Retinal pigment epithelial cell (primary cell): ENCODE measurements at regions not wholly inside any gene's neighbourhood (a gene's known extent, or its start where the extent isn't known, plus 50 kb on each side); places are given as distances from the start of the nearest gene placed in this dataset.
A peak's percentile ranks its signal among the peaks of the same experiment; 100 is the strongest.
"Not testable (repeated sequence)": the region's sequence is repeated elsewhere in the genome, so short reads cannot be mapped to it uniquely, and the experiment has no call there.

Experiments
- DNase-seq: peaks from one replicate; pipeline ENCODE4 v3.0.0-alpha.2; 2010; ENCODE audit warnings: low read depth
- H3K4me3 ChIP-seq: 2 replicates; pipeline ENCODE4 v1.5.1; 2011; ENCODE audit warnings: mild to moderate bottlenecking, low read length, control low read depth, moderate library complexity
- TF ChIP-seq, protein P1 (sequence below): conservative IDR thresholded peaks from 2 replicates; pipeline ENCODE4 v1.5.1; 2011; ENCODE audit warnings: low read depth, low read length, control low read depth, inconsistent platforms

DNA sequence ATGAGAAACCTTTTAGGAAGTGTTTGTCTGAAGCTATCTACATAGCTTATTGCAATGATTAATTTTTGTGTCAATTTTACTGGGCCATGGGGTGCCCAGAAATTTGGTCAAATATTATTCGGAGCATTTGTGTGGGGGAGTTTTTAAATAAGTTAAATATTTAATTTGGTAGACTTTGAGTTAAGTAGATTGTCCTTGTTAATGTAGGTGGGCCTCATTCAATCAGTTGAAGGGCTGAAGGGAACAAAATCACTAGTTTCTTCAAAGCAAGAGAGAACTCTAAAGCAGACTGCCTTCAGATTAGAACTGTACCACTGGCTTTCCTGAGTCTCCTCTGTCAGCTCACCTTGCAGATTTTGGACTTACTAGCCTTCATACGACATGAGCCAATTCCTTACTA lies 1008.6 kb upstream of the ADAMTS5 start:
- DNase-seq: no peak
- H3K4me3 ChIP-seq: no peak overlapping the region
- TF ChIP-seq, protein P1, sequence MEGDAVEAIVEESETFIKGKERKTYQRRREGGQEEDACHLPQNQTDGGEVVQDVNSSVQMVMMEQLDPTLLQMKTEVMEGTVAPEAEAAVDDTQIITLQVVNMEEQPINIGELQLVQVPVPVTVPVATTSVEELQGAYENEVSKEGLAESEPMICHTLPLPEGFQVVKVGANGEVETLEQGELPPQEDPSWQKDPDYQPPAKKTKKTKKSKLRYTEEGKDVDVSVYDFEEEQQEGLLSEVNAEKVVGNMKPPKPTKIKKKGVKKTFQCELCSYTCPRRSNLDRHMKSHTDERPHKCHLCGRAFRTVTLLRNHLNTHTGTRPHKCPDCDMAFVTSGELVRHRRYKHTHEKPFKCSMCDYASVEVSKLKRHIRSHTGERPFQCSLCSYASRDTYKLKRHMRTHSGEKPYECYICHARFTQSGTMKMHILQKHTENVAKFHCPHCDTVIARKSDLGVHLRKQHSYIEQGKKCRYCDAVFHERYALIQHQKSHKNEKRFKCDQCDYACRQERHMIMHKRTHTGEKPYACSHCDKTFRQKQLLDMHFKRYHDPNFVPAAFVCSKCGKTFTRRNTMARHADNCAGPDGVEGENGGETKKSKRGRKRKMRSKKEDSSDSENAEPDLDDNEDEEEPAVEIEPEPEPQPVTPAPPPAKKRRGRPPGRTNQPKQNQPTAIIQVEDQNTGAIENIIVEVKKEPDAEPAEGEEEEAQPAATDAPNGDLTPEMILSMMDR: no peak

DNA sequence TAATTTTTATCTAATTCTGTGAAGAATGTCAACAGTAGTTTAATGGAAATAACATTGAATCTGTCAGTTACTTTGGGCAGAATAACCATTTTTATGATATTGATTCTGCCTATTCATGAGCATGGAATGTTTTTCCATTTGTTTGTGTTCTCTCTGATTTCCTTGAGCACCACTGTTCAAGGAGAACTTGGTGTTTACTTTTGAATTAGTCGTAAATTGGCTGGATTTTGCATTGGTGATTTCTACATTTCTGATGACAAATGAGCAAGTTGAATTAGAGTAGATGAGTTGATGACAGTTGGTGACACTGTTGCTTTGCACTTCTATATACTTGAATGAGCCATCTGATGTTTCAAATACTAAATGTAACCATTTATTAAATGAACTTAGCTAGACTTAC lies 1007.3 kb upstream of the ADAMTS5 start:
- not testable (repeated sequence) for H3K4me3 ChIP-seq, DNase-seq

DNA sequence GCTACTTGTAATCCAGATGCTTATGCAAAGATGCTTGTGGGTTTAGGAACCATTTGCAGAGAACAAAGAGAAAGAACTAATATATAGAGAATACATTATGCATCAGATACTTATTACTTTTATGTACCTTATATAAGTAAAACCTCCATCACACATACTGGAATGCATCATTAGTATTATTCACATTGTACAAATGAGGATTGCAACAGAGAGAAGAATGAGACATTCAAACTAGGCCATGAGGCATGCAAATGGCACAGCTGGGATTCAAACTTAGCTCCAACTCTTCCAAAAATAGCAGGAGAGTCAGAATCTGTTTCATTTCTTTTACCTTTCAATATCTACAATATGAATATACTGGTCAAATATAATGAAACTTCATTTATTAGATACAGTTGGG lies 1001.4 kb upstream of the ADAMTS5 start:
- DNase-seq, H3K4me3 ChIP-seq: not testable (repeated sequence)

DNA sequence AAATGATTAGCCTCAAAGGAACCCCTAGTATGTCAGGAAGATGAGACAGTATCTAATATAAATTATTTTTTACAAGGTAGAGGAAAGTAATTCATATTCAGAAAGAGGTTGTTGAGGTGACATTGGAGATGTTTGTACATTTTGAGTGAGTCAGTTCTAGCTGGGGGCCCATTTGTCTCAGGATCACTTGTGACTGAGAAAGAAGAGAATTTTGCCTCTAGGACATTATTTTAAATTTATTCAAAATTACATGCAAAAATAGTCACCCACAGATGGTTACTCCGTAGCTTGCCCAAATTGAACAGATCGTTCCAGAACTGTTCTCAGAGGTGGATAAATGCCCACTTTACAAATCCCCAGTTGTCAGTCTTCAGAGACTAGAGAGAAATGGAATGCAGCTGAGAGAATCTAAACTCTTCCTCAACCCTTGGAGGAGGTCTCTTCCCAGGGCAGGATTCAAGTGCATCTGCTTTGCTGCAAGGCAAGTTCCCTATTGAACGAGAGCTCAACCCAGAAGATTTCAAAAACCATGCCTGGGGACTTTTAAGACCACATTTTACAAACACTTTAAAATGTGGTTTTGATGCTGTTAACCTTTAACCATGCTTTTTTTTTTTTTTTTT lies 987.8 kb upstream of the ADAMTS5 start:
- TF ChIP-seq, protein P1: no peak
- DNase-seq: no peak
- H3K4me3 ChIP-seq: no peak overlapping the region

DNA sequence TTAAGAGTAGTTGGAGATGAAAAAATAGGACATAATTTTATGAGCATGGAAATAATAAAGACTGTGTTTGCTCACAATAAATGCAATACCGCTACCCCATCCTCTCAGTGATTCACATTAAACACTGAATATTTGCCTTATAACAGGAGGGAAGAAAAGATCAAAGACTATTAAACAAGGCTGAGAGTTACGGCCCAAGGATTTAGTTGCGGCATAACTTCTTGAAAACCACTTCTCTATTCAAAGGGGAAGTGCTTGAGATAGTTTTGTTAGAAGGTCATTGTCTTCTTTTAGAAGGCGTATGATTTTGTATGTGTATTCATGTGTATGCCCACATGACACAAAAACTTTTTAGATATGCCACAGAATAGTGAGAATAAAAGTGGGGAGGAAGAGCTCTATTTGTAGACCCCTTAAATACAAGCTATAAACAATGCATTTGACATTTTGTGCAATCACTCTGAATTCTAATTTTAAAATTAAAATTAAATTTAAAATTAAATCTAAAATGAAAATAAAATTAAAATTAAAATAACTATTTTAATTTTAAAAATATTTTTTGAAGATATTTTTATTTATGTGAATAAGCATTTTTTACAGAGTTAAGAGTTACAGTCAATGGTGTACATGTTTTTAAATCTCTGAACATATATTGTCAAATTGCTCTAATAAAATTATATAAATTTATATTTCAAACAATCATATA lies 986.6 kb upstream of the ADAMTS5 start:
- DNase-seq: no peak
- TF ChIP-seq, protein P1: no peak
- no peak overlapping the region for H3K4me3 ChIP-seq

DNA sequence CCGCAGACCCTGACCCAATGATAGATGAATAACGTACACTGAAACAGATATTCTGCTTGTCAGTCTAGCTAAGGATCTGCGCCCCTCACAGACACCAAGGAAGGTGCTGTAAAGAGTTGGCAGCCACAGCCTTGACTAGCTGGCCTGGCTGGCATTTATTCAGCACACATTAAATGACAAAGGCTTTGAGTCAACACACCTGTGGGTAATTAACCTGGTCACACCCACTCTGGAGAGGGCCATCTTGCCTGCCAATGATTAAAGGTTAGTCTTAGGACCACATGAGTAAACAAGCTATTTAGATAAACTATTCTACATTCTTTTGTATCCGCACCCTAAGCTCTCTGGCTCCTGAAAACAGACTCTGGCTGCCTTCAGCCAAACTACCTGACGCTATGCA lies 982.2 kb upstream of the ADAMTS5 start:
- DNase-seq, H3K4me3 ChIP-seq: not testable (repeated sequence)

DNA sequence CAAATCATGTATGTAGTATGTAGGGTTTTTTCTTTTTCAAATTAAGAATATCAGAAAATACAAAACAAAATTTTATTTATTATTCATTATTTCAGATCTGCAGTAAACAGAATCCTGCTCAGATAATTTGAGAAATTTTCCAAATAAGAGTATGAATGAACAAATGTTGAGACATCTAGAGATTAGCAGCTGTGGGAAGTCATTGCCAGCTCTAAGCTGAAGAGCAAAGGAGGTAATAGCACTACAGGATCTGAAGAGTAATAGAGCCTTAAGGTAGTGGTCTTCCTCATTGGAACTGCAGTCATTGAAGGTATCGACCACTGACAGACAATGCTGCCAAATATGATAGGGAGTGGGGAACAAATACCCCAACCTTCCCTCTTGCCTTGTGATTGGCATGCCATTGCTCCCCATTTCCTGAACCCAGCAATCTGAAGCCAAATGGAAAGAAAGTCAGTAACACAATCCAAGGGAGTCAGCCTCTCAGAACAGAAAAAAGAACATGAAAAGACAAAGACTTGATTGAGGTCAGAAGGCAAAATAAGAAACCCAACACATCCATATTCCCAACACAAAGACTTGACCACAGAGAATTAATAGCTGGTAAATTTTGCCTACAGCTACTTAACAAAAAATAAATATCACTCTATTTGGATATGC lies 963.4 kb upstream of the ADAMTS5 start:
- not testable (repeated sequence) for DNase-seq

DNA sequence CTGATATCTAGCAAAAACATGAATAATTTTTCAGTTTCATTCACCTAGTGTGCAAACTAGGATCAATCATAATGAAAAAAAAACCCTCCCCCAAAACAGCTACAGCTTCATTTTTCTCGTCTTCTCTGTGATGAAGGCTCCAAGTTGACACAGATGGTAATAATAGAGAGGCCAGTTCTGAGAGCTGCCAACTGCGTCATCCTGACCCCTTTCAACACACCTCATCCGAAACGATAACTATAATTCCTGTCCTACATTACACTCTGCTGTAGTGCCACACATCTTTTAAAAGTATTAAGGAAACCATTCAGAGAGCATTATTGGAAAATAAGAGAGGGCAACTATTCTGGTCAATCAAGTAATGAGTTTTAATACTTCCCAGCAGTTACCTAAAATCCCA lies 962.3 kb upstream of the ADAMTS5 start:
- not testable (repeated sequence) for DNase-seq, H3K4me3 ChIP-seq

More for the DNA sequence above, 963.4 kb upstream of the ADAMTS5 start:
- H3K4me3 ChIP-seq: not testable (repeated sequence)

DNA sequence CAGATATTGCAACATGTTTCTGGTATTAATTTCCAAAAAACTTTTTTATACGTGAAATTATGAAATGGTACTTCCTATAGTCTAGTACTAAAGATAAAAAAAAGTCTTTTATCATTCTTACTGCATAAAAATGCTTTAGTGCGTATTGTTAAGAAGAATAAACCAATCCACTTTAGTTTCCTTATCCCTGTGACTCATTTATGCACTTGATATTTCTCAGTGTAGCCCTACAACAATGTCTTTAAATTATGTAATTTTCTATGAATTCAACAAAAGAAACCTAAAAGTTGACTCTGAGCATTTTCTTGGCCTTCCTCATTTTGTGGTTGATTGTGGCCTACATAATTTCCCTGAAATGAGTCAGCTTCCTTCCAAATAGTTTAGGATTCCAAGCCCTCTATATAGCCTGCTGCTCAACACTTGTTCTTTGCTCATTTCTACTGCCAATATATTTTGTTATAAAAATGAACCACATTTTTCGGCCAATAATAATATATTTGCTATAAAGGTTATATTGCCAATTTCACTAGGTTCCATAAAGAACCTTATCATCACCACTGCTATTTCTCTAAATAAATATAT lies 961.7 kb upstream of the ADAMTS5 start:
- not testable (repeated sequence) for H3K4me3 ChIP-seq
- peak; percentile 30 for DNase-seq

DNA sequence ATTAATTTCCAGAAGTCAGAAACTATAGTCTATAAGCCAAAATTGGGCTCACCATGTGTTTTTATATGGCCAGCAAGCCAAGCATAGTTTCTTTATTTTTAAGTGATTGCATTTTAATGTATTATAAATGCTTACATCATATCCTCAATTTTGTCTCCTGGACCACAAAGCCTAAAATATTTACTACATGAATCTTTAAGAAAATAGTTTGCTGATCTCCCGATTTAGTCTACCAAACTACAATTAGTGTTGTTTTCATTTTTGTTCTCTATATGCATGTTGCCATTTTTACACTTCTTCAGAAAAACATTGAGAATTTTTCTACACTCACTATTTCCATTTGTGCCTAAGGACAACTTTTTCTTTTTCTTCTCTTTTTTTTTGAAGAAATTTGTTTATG lies 954.5 kb upstream of the ADAMTS5 start:
- not testable (repeated sequence) for DNase-seq, H3K4me3 ChIP-seq

DNA sequence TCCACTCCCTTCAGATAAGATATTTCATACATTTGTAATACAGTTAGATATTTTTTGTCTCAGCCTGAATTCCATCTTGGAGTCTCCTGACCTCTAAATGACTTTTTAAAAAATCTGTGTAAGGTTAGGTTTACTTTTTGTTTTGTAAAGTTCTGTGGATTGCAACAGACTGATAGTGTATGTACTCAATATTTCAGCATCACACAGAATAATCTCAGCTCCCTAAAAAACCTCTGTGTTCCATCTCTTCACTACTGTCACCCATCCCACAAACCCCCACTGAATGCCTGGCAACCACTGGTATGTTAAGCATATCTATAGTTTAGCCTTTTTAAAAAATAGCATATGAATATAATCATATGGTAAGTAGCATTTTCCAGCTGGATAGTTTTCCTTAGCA lies 951.1 kb upstream of the ADAMTS5 start:
- not testable (repeated sequence) for H3K4me3 ChIP-seq, DNase-seq

DNA sequence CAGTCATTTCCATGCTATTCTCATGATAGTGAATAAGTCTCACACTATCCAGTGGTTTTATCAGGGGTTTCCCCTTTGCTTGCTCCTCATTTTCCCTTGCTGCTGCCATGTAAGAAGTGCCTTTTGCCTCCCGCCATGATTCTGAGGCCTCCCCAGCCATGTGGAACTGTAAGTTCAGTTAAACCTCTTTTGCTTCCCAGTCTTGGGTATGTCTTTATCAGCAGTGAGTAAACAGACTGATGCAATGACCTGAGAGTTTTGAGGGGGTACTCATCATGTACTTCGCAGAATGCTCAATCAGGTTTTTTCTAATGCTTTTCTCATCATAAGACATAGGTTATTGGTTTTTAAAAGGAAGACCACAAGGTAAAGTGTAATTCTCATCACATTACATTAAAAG lies 949.4 kb upstream of the ADAMTS5 start:
- not testable (repeated sequence) for DNase-seq, H3K4me3 ChIP-seq

DNA sequence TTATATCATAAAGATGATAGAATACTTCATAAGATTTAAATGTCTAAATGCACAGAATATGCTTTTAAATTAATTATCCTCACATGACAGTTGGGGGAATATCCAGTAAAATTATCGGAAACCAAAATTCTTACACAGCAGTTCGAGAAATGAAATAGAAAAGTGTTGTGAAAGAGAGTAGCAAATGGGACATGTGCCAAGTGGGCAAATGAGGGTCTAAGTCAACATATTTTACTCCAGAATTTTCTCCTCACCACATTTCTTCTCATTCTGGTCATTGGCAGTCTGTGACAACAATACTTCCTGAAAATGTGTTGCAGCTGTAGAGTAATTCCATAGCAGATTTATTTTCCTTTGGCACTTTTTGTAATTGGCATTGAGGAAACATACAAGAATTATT lies 945.2 kb upstream of the ADAMTS5 start:
- not testable (repeated sequence) for DNase-seq

DNA sequence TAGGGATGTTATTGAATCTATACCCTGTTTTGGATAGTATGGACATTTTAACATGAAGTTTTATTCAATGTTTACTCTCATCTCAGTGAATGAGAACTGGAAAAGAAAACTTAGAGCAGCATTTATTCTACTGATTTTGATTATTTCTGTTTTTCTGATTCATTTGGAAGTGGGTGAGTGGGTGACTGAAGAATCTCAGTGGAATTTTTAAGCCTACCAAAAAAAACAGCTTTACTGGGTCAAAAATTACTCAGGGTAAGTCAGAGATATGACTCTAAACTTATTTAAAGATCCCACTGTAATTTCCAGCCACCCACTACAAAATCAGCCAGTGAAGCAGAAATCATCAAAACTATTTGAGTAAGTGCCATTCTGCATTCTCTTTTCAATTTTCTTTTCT lies 942.6 kb upstream of the ADAMTS5 start:
- DNase-seq, H3K4me3 ChIP-seq: not testable (repeated sequence)

More for the DNA sequence above, 945.2 kb upstream of the ADAMTS5 start:
- H3K4me3 ChIP-seq: not testable (repeated sequence)

DNA sequence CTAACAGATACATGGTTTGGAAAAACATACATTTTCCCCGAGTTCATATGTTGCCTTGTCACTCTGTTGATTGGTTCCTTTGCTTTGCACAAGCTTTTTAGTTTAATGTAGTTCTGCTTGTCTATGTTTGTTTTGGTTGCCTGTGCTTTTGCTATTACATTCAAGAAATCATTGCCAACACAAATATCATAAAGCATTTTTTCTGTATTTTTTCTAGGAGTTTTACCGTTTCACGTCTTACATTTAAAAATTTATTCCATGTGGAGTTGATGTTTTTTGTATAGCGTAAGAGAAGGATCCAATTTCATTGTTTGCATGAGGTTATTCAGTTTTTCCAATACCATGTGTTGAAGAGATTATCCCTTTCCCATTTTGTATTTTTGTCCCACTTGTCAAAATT lies 941.9 kb upstream of the ADAMTS5 start:
- DNase-seq: not testable (repeated sequence)

DNA sequence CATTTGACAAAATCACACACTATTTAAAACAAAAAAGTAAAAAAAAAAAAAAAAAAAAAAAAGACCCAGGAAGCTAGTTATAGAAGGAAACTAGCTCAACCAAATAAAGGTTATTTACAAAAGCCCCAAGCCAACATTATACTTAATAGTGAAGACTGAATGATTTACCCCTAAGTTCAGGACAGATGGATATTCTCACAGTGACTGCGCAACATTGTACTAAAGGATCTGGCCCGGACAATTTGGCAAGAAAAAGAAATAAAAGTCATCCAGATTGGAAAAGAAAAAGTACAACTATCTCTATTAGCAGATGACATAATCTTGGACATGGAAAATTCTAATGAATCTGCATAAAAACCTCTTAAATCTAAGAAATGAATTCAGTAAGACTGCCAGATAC lies 936.0 kb upstream of the ADAMTS5 start:
- not testable (repeated sequence) for DNase-seq, H3K4me3 ChIP-seq

More for the DNA sequence above, 941.9 kb upstream of the ADAMTS5 start:
- not testable (repeated sequence) for H3K4me3 ChIP-seq
